Left lung (tissue), 4 donors: ENCODE measurements at regions not wholly inside any gene's neighbourhood (a gene's known extent, or its start where the extent isn't known, plus 50 kb on each side); places are given as distances from the start of the nearest gene placed in this dataset.

Experiments
- ATAC-seq: fragments of 200-7000 bp; cut with Tn5 transposase; one replicate; pipeline ENCODE4 v1.9.1; 2020; ENCODE audit warnings: moderate library complexity
- DNase-seq, 4 donors: peaks; one replicate each; pipeline ENCODE4 v3.0.0-alpha.2; 2013 to 2020
- H3K27ac ChIP-seq, 2 donors: fragments of 200-600 bp; sonication (generic) in 1 of 2; one replicate each; pipeline versions ENCODE4 v1.5.0 to v1.8.0; 2020 to 2021
- H3K27me3 ChIP-seq, 2 donors: fragments of 200-600 bp; sonication (generic) in 1 of 2; one replicate each; pipeline versions ENCODE4 v1.5.0 to v1.8.0; 2020 to 2021
- H3K36me3 ChIP-seq, 2 donors: fragments of 200-600 bp; sonication (generic) in 1 of 2; one replicate each; pipeline versions ENCODE4 v1.5.0 to v1.8.0; 2020 to 2021
- H3K4me1 ChIP-seq, 2 donors: fragments of 200-600 bp; one replicate each; pipeline ENCODE4 v1.8.0; 2021
- H3K4me3 ChIP-seq, 2 donors: fragments of 200-600 bp; sonication (generic) in 1 of 2; one replicate each; pipeline versions ENCODE4 v1.5.0 to v1.8.0; 2020 to 2021; ENCODE audit warnings: mild to moderate bottlenecking in 1 of 2
- H3K9me3 ChIP-seq, 2 donors: fragments of 200-600 bp; sonication (generic) in 1 of 2; one replicate each; pipeline versions ENCODE4 v1.5.0 to v1.8.0; 2020 to 2021
- intact Hi-C, 2 donors: fragments of 100-400 bp; cut with DNase I; formaldehyde crosslinking; loops; one replicate each; pipeline versions ENCODE4 v1.11.2 to v1.14.2; 2022
- TF ChIP-seq, protein P1 (sequence below), 2 donors: fragments of 200-600 bp; sonication (generic) in 1 of 2; IDR thresholded peaks; one replicate each; pipeline versions ENCODE4 v1.5.0 to v1.8.0; 2021; ENCODE audit warnings: antibody characterized with exemption in 2 of 2
- donor health status: DM: no; HTN: yes; CAD: no.
- donor health status: DM: no; HTN: no; CAD: no.

DNA sequence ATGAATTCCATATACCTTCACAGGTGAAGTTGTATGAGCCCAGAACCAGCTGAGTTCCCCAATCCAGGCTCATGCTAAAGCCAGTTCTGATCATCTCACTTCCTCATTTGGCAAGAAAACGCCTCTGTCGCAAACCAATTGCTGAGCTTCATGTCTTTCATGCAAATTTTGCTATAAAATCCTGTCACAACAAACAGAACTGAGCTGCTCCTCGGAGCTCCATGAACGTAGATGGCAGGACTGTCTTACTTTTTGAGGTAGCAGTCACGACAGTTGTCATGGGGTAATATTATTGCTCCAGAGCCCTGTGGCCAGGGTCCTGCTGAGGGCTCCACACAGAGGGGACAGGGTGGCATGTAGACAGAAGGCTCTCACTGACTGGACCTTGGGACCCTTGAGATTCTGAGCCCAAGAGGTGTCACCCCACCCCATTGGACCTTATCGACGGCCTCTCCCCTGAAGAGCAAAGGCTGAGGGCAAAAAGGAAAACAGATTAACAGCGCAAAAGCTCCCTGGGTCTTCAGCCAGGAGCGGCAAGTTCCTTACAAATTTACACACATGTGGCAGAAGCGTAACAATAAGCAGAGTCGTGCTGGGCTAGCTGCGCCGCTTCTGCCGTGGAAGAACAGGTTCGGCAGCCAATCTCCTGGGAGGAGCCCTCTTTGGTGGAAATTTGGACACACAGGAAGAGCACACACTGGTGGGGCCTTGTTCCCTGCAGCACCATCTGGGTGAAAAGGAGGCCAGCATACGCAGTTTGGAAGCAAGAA is 249.2 kb downstream of the OPA1 start:
- peak in 1 of 4 donors; percentile 50 for DNase-seq
- TF ChIP-seq, protein P1, sequence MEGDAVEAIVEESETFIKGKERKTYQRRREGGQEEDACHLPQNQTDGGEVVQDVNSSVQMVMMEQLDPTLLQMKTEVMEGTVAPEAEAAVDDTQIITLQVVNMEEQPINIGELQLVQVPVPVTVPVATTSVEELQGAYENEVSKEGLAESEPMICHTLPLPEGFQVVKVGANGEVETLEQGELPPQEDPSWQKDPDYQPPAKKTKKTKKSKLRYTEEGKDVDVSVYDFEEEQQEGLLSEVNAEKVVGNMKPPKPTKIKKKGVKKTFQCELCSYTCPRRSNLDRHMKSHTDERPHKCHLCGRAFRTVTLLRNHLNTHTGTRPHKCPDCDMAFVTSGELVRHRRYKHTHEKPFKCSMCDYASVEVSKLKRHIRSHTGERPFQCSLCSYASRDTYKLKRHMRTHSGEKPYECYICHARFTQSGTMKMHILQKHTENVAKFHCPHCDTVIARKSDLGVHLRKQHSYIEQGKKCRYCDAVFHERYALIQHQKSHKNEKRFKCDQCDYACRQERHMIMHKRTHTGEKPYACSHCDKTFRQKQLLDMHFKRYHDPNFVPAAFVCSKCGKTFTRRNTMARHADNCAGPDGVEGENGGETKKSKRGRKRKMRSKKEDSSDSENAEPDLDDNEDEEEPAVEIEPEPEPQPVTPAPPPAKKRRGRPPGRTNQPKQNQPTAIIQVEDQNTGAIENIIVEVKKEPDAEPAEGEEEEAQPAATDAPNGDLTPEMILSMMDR (IDR thresholded peaks at IDR 0.05), result no peak
- intact Hi-C loops, result no loop called here
- peaks cover 5 to 11% of the 10 kb centered on the region in 2 donors for H3K4me1 ChIP-seq
- H3K4me3 ChIP-seq, result no peak overlapping the region
- H3K36me3 ChIP-seq, result no peaks in the 10 kb centered on the region
- ATAC-seq, result peak; percentile 40
- no peaks in the 10 kb centered on the region for H3K9me3 ChIP-seq
- H3K27ac ChIP-seq, result peak overlapping the region in 1 of 2 donors; percentile 2
- no peaks in the 10 kb centered on the region for H3K27me3 ChIP-seq

DNA sequence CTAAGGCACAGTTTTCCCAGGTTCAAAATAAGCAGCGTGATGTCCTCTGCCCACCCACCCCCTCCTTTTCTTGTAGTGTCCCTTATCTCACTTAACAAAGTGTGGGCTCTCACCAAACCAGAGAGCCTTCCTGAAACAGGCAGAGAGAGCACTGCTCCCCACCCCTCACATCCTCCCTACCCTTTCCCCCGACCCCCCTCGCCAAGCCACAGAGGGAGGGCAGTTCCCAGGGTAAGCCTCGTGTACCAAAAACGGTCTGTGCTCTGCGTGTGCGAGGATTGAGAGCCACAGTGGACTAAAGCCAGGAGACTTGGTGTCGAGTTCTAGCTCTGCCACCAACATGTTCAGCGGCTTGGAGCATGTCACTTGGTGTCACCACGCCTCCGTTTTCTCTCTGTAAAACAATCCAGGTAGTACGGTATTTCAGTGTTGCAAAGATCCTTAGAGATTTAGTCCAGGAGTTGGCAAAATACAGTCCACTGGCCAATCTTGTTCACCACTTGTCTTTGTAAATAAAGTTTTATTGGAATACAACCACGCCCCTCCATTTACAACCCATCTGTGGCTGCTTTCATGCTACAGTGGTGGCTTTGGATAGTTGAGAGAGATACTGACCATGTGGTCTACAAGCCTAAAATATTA is 249.9 kb downstream of the OPA1 start:
- peak overlapping the region; percentile 2 to 23 for H3K27ac ChIP-seq
- intact Hi-C loops, result no loop called here
- DNase-seq (no peak), ATAC-seq (peak; percentile 26)
- peaks cover 5 to 11% of the 10 kb centered on the region in 2 donors for H3K4me1 ChIP-seq
- TF ChIP-seq, protein P1 (IDR thresholded peaks at IDR 0.05), result no peak
- H3K36me3 ChIP-seq, result no peaks in the 10 kb centered on the region
- H3K4me3 ChIP-seq, result no peak overlapping the region
- H3K27me3 ChIP-seq, result no peaks in the 10 kb centered on the region
- no peaks in the 10 kb centered on the region for H3K9me3 ChIP-seq

DNA sequence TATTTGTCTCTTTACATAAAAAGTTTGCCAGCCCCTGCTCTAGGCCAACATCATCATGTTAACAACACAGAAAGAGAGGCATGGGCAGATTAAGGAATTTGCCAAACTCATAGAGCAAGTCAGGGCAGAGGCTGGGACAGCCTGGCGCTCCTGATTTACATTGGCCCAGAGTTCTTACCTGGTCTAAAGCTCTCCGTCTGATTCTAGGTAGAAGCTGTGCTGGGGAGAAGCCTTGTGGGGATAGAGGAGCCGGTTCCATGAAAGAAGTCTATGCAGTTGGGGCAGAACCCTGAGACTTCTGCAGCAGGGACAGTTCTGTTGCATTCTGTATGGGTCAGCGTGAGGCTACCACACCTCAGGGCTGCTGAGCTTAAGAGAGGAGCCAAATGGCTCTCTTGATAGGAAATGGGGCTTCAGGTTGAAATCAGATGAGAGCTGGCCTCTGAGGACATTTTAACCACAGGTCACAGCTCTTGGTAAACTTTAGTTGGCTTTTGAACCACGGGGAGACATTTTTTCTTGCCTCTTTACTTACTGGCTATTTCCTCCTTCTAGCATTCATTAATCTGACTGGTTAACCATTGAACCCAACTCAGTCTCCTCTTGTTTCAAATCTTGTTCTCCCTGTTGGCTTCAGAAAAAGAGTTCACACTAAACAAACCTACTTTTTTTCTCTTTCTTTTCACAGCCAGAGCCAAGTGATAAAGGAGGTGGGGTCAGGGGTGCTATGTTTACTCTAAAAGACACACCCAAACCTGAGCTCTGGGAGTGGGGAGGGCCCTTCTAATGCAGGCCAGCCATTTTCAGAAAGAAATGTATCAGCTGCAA is 250.7 kb downstream of the OPA1 start:
- no peaks in the 10 kb centered on the region for H3K36me3 ChIP-seq
- peaks cover 5 to 11% of the 10 kb centered on the region in 2 donors for H3K4me1 ChIP-seq
- DNase-seq (peak in 1 of 4 donors; percentile 78), ATAC-seq (peak; percentile 79)
- H3K9me3 ChIP-seq, result no peaks in the 10 kb centered on the region
- no peak overlapping the region for H3K4me3 ChIP-seq
- intact Hi-C loops, result no loop called here
- no peaks in the 10 kb centered on the region for H3K27me3 ChIP-seq
- peak overlapping the region; percentile 23 to 26 for H3K27ac ChIP-seq
- TF ChIP-seq, protein P1 (IDR thresholded peaks at IDR 0.05), result no peak

DNA sequence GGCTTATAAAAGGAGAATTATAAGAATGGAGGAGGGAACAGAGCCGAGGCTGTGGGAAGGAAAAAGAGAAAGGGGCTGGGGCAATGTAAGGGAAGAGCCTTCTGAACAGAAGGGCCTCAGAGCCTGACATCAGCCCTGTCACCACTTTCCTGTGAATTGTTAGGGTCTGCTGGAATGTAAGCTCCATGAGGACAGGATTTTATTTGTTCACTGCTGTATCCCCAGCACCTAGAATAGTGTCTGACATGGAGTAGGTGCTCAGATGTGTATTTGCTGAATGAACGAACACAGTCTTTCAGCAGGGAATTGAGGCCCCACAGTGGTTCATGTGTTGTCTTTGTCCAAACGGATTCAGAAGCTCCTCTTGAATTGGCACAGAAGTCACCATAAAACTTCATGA is 251.5 kb downstream of the OPA1 start:
- Histone ChIP-seq H3K4me3 (no peak overlapping the region), H3K36me3 (no peaks in the 10 kb centered on the region), H3K9me3 (no peaks in the 10 kb centered on the region), H3K27me3 (no peaks in the 10 kb centered on the region), H3K27ac (peak overlapping the region in 1 of 2 donors; percentile 23), H3K4me1 (peaks cover 5 to 11% of the 10 kb centered on the region in 2 donors)
- ATAC-seq, result no peak
- no peak for DNase-seq
- TF ChIP-seq, protein P1 (IDR thresholded peaks at IDR 0.05), result no peak
- intact Hi-C loops, result no loop called here

DNA sequence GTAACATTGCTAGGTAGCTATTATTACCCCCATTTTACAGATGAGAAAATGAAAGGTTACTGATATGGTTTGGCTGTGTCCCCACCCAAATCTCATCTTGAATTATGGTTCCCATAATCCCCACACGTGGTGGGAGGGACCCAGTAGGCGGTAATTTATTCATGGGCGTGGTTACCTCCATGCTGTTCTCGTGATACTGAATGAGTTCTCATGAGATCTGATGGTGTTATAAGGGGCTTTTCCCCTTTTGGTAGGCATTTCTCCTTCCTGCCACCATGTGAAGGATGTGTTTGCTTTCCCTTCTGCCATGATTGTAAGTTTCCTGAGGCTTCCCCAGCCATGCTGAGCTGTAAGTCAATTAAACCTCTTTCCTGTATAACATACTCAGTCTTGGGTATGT is 252.1 kb downstream of the OPA1 start:
- ATAC-seq, result no peak
- DNase-seq, result no peak
- H3K27me3 ChIP-seq, result no peaks in the 10 kb centered on the region
- H3K27ac ChIP-seq, result no peak overlapping the region
- H3K4me1 ChIP-seq, result peaks cover 5 to 11% of the 10 kb centered on the region in 2 donors
- H3K4me3 ChIP-seq, result no peak overlapping the region
- no peaks in the 10 kb centered on the region for H3K9me3 ChIP-seq
- TF ChIP-seq, protein P1 (IDR thresholded peaks at IDR 0.05), result no peak
- intact Hi-C loops, result no loop called here
- H3K36me3 ChIP-seq, result no peaks in the 10 kb centered on the region
